ENCODE measurements at regions not wholly inside any gene's neighbourhood (a gene's known extent, or its start where the extent isn't known, plus 50 kb on each side); places are given as distances from the start of the nearest gene placed in this dataset.

DNA sequence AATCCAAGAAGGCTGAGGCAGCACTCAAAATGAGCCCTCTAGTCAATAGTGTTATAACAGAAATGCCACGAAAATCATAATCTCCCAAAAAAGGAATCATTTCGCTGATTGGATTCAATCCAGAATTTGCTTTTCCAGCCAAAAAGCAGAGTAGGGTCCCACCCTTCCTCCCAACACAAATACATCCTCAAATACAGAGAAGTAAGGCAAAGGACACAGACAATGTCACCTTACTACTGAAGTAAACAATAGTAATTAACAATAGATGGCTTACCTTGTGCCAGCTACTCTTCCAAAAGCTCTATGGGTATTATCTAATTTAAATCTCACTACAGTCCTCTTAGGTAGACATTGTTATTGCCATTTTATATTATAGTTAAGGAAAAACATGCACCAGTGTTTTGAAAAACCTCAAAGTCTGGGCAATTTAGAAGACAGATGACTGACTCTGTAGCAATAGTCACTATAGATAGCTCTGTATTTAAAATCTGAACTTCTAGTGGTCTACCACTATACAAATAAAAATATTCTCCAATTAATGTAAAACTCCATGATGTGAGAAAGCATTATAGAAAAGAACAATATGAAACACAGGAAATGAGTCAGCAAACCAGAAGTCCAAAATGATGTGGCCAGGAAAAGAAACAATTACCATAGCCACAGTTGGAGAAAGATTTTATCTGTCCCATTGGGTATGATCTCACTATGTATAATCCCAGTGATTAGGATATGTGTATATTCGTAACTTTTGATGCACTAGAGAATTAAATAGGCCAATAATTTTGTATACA is 305.0 kb upstream of the ERBB4 start:
- TF ChIP-seq EZH2 (IDR thresholded peaks at IDR 0.05; ENCODE audit: borderline replicate concordance, low read length), result no peak
- TF ChIP-seq, protein P1, sequence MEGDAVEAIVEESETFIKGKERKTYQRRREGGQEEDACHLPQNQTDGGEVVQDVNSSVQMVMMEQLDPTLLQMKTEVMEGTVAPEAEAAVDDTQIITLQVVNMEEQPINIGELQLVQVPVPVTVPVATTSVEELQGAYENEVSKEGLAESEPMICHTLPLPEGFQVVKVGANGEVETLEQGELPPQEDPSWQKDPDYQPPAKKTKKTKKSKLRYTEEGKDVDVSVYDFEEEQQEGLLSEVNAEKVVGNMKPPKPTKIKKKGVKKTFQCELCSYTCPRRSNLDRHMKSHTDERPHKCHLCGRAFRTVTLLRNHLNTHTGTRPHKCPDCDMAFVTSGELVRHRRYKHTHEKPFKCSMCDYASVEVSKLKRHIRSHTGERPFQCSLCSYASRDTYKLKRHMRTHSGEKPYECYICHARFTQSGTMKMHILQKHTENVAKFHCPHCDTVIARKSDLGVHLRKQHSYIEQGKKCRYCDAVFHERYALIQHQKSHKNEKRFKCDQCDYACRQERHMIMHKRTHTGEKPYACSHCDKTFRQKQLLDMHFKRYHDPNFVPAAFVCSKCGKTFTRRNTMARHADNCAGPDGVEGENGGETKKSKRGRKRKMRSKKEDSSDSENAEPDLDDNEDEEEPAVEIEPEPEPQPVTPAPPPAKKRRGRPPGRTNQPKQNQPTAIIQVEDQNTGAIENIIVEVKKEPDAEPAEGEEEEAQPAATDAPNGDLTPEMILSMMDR (IDR thresholded peaks at IDR 0.05; ENCODE audit: low read length), result no peak
